ENCODE measurements at regions not wholly inside any gene's neighbourhood (a gene's known extent, or its start where the extent isn't known, plus 50 kb on each side); places are given as distances from the start of the nearest gene placed in this dataset.

- TF ChIP-seq, protein P1, sequence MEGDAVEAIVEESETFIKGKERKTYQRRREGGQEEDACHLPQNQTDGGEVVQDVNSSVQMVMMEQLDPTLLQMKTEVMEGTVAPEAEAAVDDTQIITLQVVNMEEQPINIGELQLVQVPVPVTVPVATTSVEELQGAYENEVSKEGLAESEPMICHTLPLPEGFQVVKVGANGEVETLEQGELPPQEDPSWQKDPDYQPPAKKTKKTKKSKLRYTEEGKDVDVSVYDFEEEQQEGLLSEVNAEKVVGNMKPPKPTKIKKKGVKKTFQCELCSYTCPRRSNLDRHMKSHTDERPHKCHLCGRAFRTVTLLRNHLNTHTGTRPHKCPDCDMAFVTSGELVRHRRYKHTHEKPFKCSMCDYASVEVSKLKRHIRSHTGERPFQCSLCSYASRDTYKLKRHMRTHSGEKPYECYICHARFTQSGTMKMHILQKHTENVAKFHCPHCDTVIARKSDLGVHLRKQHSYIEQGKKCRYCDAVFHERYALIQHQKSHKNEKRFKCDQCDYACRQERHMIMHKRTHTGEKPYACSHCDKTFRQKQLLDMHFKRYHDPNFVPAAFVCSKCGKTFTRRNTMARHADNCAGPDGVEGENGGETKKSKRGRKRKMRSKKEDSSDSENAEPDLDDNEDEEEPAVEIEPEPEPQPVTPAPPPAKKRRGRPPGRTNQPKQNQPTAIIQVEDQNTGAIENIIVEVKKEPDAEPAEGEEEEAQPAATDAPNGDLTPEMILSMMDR (conservative IDR thresholded peaks at IDR 0.05 in 1 of 2, IDR thresholded peaks at IDR 0.05 in 1 of 2; ENCODE audit: extremely low read depth in 1 of 2, insufficient read depth in 1 of 2, low read depth in 1 of 2, low read length in 2 of 2): no peak
- TF ChIP-seq EZH2 (IDR thresholded peaks at IDR 0.05; ENCODE audit: borderline replicate concordance, low read length): no peak
Observed at GRCh38 chr12:46101485-46101869, 111.1 kb upstream of the SCAF11 start.

All from mammary epithelial cell (primary cell).